AG09319 (cell line): ENCODE measurements at regions not wholly inside any gene's neighbourhood (a gene's known extent, or its start where the extent isn't known, plus 50 kb on each side); places are given as distances from the start of the nearest gene placed in this dataset.

Experiments used
- DNase-seq: peaks from one replicate; pipeline ENCODE4 v3.0.0-alpha.2; 2010; ENCODE audit warnings: low read depth; ENCODE audit errors: extremely low read depth
- CTCF ChIP-seq: IDR thresholded peaks from 2 replicates; pipeline ENCODE4 v1.5.1; 2011; ENCODE audit warnings: low read depth, mild to moderate bottlenecking, inconsistent platforms, low read length, moderate library complexity

- TF ChIP-seq CTCF, result no peak
- no peak for DNase-seq
These were observed 288.9 kb upstream of the CDH4 start for GRCh38 chr20:60963146-60963545.

GRCh38 chr20:60964911-60965310 lies 287.1 kb upstream of the CDH4 start:
- DNase-seq, result no peak
- TF ChIP-seq CTCF, result no peak

DNA sequence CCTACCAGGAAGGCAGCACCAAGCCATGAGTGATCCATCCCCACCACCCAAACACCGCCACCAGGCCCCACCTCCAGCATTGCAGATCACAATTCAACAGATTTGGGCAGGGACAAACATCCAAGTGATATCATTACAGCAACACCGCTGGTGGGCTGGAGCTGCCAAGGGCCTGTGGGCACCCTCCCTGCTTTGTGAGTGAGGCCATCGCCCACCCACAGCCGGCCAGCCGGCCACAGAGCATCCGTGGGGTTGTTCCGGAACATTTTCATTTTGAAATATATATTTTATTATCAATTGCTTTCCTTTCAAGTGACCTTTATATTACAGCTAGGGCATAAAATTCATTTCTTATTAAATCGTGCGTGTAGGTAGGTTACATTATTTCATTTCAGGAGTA lies 286.0 kb upstream of the CDH4 start:
- DNase-seq, result no peak

GRCh38 chr20:60966766-60967165 lies 285.3 kb upstream of the CDH4 start:
- TF ChIP-seq CTCF, result no peak

More for the DNA sequence above, 286.0 kb upstream of the CDH4 start:
- TF ChIP-seq CTCF, result no peak

GRCh38 chr20:60967431-60968316 lies 284.4 kb upstream of the CDH4 start:
- TF ChIP-seq CTCF, result no peak
- DNase-seq, result no peak

More at GRCh38 chr20:60966766-60967165, 285.3 kb upstream of the CDH4 start:
- DNase-seq, result no peak

- DNase-seq, result no peak
- no peak for TF ChIP-seq CTCF
These were observed 283.0 kb upstream of the CDH4 start for GRCh38 chr20:60968853-60969720.

DNA sequence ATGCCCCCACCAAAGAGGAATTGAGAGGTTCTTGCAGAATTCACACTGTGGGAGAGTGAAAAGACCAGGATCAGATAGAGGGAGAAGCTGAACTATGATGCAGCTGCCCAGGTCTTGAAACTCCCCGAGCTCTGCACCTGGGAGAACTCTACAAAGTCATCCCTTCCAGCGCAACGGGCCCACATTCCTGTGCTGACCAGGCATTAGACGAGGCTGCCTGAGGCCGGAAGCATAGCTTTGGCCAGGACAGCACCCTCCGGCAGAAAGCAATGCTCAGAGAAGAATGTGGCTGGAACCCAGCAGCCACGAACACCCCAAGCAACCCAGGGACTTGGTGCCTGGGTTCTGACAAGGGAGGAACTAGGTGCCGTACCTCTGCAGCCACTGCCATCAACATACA lies 281.5 kb upstream of the CDH4 start:
- no peak for TF ChIP-seq CTCF
- DNase-seq, result no peak
